Esophagus muscularis mucosa (tissue), 4 donors: ENCODE measurements at regions not wholly inside any gene's neighbourhood (a gene's known extent, or its start where the extent isn't known, plus 50 kb on each side); places are given as distances from the start of the nearest gene placed in this dataset.

Experiments used
- DNase-seq: peaks from one replicate; pipeline ENCODE4 v3.0.0-alpha.2; 2017; ENCODE audit errors: extremely low spot score
- H3K27ac ChIP-seq, 4 donors: fragments of 200-600 bp; sonication (generic); replicated peaks in 1 of 4; 1 replicate in 3 of 4; 2 replicates in 1 of 4; pipeline ENCODE4 v1.5.1; 2016 to 2019; ENCODE audit warnings: mild to moderate bottlenecking in 1 of 4
- H3K27me3 ChIP-seq, 4 donors: fragments of 200-600 bp; sonication (generic); one replicate each; pipeline versions ENCODE4 v1.5.1 to v1.6.0; 2016 to 2019
- H3K36me3 ChIP-seq, 4 donors: fragments of 200-600 bp; sonication (generic); one replicate each; pipeline ENCODE4 v1.5.1; 2016 to 2019
- H3K4me1 ChIP-seq, 4 donors: fragments of 200-600 bp; sonication (generic); one replicate each; pipeline ENCODE4 v1.5.1; 2016 to 2019
- H3K4me3 ChIP-seq, 4 donors: fragments of 200-600 bp; sonication (generic); 1 replicate in 2 of 4; 2 replicates in 2 of 4; pipeline ENCODE4 v1.5.1; 2016 to 2019; ENCODE audit warnings: mild to moderate bottlenecking in 4 of 4, moderate library complexity in 1 of 4
- H3K9me3 ChIP-seq, 4 donors: fragments of 200-600 bp; sonication (generic); 1 replicate in 3 of 4; 2 replicates in 1 of 4; pipeline ENCODE4 v1.5.1; 2016 to 2019
- CTCF ChIP-seq, 3 experiments: fragments of 200-600 bp in 2 of 3; fragments of 450-650 bp in 1 of 3; sonication (generic) in 2 of 3; IDR thresholded peaks; one replicate each; pipeline ENCODE4 v1.5.1; 2017 to 2019; ENCODE audit warnings: antibody characterized with exemption in 3 of 3, mild to moderate bottlenecking in 2 of 3, moderate library complexity in 1 of 3
- EP300 ChIP-seq: sonication (generic); formaldehyde crosslinking; IDR thresholded peaks from one replicate; pipeline ENCODE4 v1.6.1; 2017; ENCODE audit warnings: antibody characterized with exemption
- POLR2A ChIP-seq: fragments of 450-650 bp; IDR thresholded peaks from one replicate; pipeline ENCODE4 v1.6.1; 2017; ENCODE audit warnings: antibody characterized with exemption, moderate library complexity, mild to moderate bottlenecking, low read depth
- POLR2AphosphoS5 ChIP-seq, 2 donors: sonication (generic); formaldehyde crosslinking; IDR thresholded peaks; one replicate each; pipeline ENCODE4 v1.6.1; 2017; ENCODE audit warnings: antibody characterized with exemption in 2 of 2
- WGBS: methylation state at CpG from one replicate; pipeline ENCODE4 v1.1.5; 2018; 5-methylcytosine and 5-hydroxymethylcytosine counted together
- intact Hi-C: fragments of 100-400 bp; cut with DNase I; formaldehyde crosslinking; loops from one replicate; pipeline ENCODE4 v1.15.1; 2023

GRCh38 chr15:98315971-98316370 lies 332.4 kb upstream of the IGF1R start:
- peaks cover 0 to 6% (median 3%) of the 10 kb centered on the region in 4 donors for H3K4me1 ChIP-seq
- intact Hi-C loops = no loop called here
- TF ChIP-seq EP300 = no peak
- TF ChIP-seq CTCF (IDR thresholded peaks at IDR 0.05) = no peak
- no peak for TF ChIP-seq POLR2AphosphoS5 (IDR thresholded peaks at IDR 0.05)
- TF ChIP-seq POLR2A = no peak
- H3K36me3 ChIP-seq = no peaks in the 10 kb centered on the region
- H3K27me3 ChIP-seq = peaks cover 0 to 4% (median 0%) of the 10 kb centered on the region in 4 donors
- WGBS = 48% methylated on average over 3 of the region's 3 CpGs
- H3K9me3 ChIP-seq = no peaks in the 10 kb centered on the region
- no peak for DNase-seq
- H3K4me3 ChIP-seq = no peak overlapping the region
- no peak overlapping the region for H3K27ac ChIP-seq

- peaks cover 0 to 5% (median 0%) of the 10 kb centered on the region in 4 donors for H3K9me3 ChIP-seq
- TF ChIP-seq CTCF (IDR thresholded peaks at IDR 0.05) = no peak
- TF ChIP-seq EP300 = no peak
- no peak for TF ChIP-seq POLR2A
- TF ChIP-seq POLR2AphosphoS5 (IDR thresholded peaks at IDR 0.05) = no peak
- WGBS = 73% methylated on average over 5 of the region's 5 CpGs
Measured at GRCh38 chr15:98321896-98322295, 326.4 kb upstream of the IGF1R start.

GRCh38 chr15:98322581-98322980 lies 325.8 kb upstream of the IGF1R start:
- Histone ChIP-seq H3K4me3 (no peak overlapping the region), H3K9me3 (peaks cover 0 to 5% (median 0%) of the 10 kb centered on the region in 4 donors), H3K27ac (no peak overlapping the region), H3K36me3 (no peaks in the 10 kb centered on the region), H3K4me1 (no peaks in the 10 kb centered on the region), H3K27me3 (peaks cover 0 to 4% (median 0%) of the 10 kb centered on the region in 4 donors)
- WGBS = 83% methylated on average over 4 of the region's 4 CpGs
- intact Hi-C loops = no loop called here
- DNase-seq = no peak
- no peak for TF ChIP-seq POLR2A
- TF ChIP-seq POLR2AphosphoS5 (IDR thresholded peaks at IDR 0.05) = no peak
- no peak for TF ChIP-seq EP300
- TF ChIP-seq CTCF (IDR thresholded peaks at IDR 0.05) = no peak

More at GRCh38 chr15:98321896-98322295, 326.4 kb upstream of the IGF1R start:
- Histone ChIP-seq H3K4me1 (no peaks in the 10 kb centered on the region), H3K27me3 (peaks cover 0 to 4% (median 0%) of the 10 kb centered on the region in 4 donors), H3K36me3 (no peaks in the 10 kb centered on the region), H3K27ac (no peak overlapping the region), H3K4me3 (no peak overlapping the region)
- no peak for DNase-seq
- intact Hi-C loops = no loop called here

GRCh38 chr15:98324341-98324970 lies 323.9 kb upstream of the IGF1R start:
- Histone ChIP-seq H3K4me3 (no peak overlapping the region), H3K27me3 (peaks cover 0 to 4% (median 0%) of the 10 kb centered on the region in 4 donors), H3K4me1 (no peaks in the 10 kb centered on the region), H3K36me3 (no peaks in the 10 kb centered on the region), H3K9me3 (peaks cover 0 to 5% (median 0%) of the 10 kb centered on the region in 4 donors), H3K27ac (no peak overlapping the region)
- no peak for DNase-seq
- intact Hi-C loops = no loop called here
- TF ChIP-seq CTCF (IDR thresholded peaks at IDR 0.05) = no peak
- no peak for TF ChIP-seq POLR2A
- no peak for TF ChIP-seq POLR2AphosphoS5 (IDR thresholded peaks at IDR 0.05)
- TF ChIP-seq EP300 = no peak
- 45% methylated on average over 2 of the region's 2 CpGs for WGBS

- no peak for TF ChIP-seq EP300
- no peak for TF ChIP-seq CTCF (IDR thresholded peaks at IDR 0.05)
- no peak for TF ChIP-seq POLR2A
- no peak for TF ChIP-seq POLR2AphosphoS5 (IDR thresholded peaks at IDR 0.05)
- no peak overlapping the region for H3K27ac ChIP-seq
- H3K4me3 ChIP-seq = no peak overlapping the region
- 73% methylated on average over 5 of the region's 5 CpGs for WGBS
- H3K4me1 ChIP-seq = no peaks in the 10 kb centered on the region
- DNase-seq = no peak
- H3K36me3 ChIP-seq = no peaks in the 10 kb centered on the region
- no peaks in the 10 kb centered on the region for H3K27me3 ChIP-seq
- intact Hi-C loops = no loop called here
- H3K9me3 ChIP-seq = peaks cover 0 to 5% (median 0%) of the 10 kb centered on the region in 4 donors
Measured at GRCh38 chr15:98326804-98327203, 321.5 kb upstream of the IGF1R start.
